T-cell (primary cell): ENCODE measurements at regions not wholly inside any gene's neighbourhood (a gene's known extent, or its start where the extent isn't known, plus 50 kb on each side); places are given as distances from the start of the nearest gene placed in this dataset.

Source experiments
- ATAC-seq, 4 experiments: fragments of 200-7000 bp in 3 of 4; fragments of 150-1000 bp in 1 of 4; cut with Tn5 transposase; replicated peaks in 1 of 4; 1 replicate in 3 of 4; 2 replicates in 1 of 4; pipeline ENCODE4 v1.10.0; 2021; ENCODE audit warnings: moderate library complexity in 3 of 4, mild to moderate bottlenecking in 2 of 4, moderate number of reproducible peaks in 1 of 4
- CTCF ChIA-PET, 2 donors: fragments of 300-600 bp; sonication (Branson Sonifier 250); formaldehyde crosslinking; loops; one replicate each; lab custom pipeline; 2022; ENCODE audit warnings: antibody characterized with exemption in 2 of 2; lab: Charles Lee
- POLR2A ChIA-PET, 2 donors: fragments of 300-600 bp; sonication (Branson Sonifier 250); formaldehyde crosslinking; loops; one replicate each; lab custom pipeline; 2022; ENCODE audit warnings: antibody characterized with exemption in 2 of 2; lab: Charles Lee
- DNase-seq, 35 experiments: peaks; one replicate each; pipeline versions ENCODE4 v3.0.0 to v3.0.0-alpha.2; 2013 to 2023
- H3K27ac ChIP-seq: one replicate; pipeline ENCODE4 v1.5.1; 2013; ENCODE audit warnings: low read length
- H3K27me3 ChIP-seq, 2 experiments: replicated peaks in 1 of 2; 1 replicate in 1 of 2; 2 replicates in 1 of 2; pipeline versions ENCODE4 v1.6.1 to v1.7.0; 2013; ENCODE audit warnings: low read length in 1 of 2, mixed read lengths in 1 of 2; ENCODE audit not compliant: control insufficient read depth in 2 of 2, insufficient read depth in 2 of 2; ENCODE audit errors: extremely low read depth in 1 of 2
- H3K36me3 ChIP-seq, 2 donors: 1 replicate in 1 of 2; 2 replicates in 1 of 2; pipeline versions ENCODE4 v1.6.1 to v1.7.0; 2013; ENCODE audit warnings: low read length in 1 of 2; ENCODE audit not compliant: control insufficient read depth in 2 of 2, insufficient read depth in 1 of 2; ENCODE audit errors: extremely low read depth in 1 of 2
- H3K4me1 ChIP-seq, 2 experiments: 1 replicate in 1 of 2; 2 replicates in 1 of 2; pipeline versions ENCODE4 v1.6.1 to v1.7.0; 2013; ENCODE audit warnings: low read length in 2 of 2, mixed read lengths in 1 of 2; ENCODE audit not compliant: insufficient read depth in 2 of 2, control insufficient read depth in 1 of 2; ENCODE audit errors: extremely low read depth in 1 of 2
- H3K4me3 ChIP-seq, 2 donors: 1 replicate in 1 of 2; 2 replicates in 1 of 2; pipeline versions ENCODE4 v1.5.1 to v1.7.0; 2013; ENCODE audit warnings: mild to moderate bottlenecking in 2 of 2, low read length in 1 of 2, moderate library complexity in 1 of 2; ENCODE audit not compliant: control insufficient read depth in 1 of 2; ENCODE audit errors: extremely low read depth in 1 of 2
- H3K9me3 ChIP-seq: 2 replicates; pipeline ENCODE4 v1.7.0; 2013
- H3K27ac Mint-ChIP-seq, 2 donors: one replicate each; pipeline ENCODE4 v1.8.0; 2020 to 2021; ENCODE audit warnings: mild to moderate bottlenecking in 2 of 2, mixed read lengths in 2 of 2
- H3K27me3 Mint-ChIP-seq, 2 donors: one replicate each; pipeline ENCODE4 v1.8.0; 2021 to 2022; ENCODE audit warnings: mixed read lengths in 2 of 2
- H3K36me3 Mint-ChIP-seq: one replicate; pipeline ENCODE4 v1.8.0; 2021; ENCODE audit warnings: mixed read lengths
- H3K4me1 Mint-ChIP-seq, 3 donors: one replicate each; pipeline ENCODE4 v1.8.0; 2020 to 2022; ENCODE audit warnings: mixed read lengths in 3 of 3, mild to moderate bottlenecking in 1 of 3
- H3K4me3 Mint-ChIP-seq, 3 donors: one replicate each; pipeline ENCODE4 v1.8.0; 2020 to 2022; ENCODE audit warnings: mild to moderate bottlenecking in 3 of 3, mixed read lengths in 3 of 3, moderate library complexity in 3 of 3
- H3K9me3 Mint-ChIP-seq, 3 donors: one replicate each; pipeline ENCODE4 v1.8.0; 2020 to 2022; ENCODE audit warnings: mixed read lengths in 3 of 3
- WGBS: methylation state at CpG from one replicate; pipeline ENCODE4 v1.1.5; 2013; ENCODE audit warnings: missing lambda C conversion rate; ENCODE audit not compliant: insufficient coverage; 5-methylcytosine and 5-hydroxymethylcytosine counted together

GRCh38 chr6:84522135-84522549, 242.3 kb downstream of the TBX18 start:
- no peak overlapping the region for H3K4me3 ChIP-seq
- no peaks in the 10 kb centered on the region for H3K27me3 ChIP-seq
- Mint-ChIP-seq H3K36me3 (no peaks in the 10 kb centered on the region), H3K27ac (no peak overlapping the region), H3K4me3 (no peak overlapping the region), H3K9me3 (peaks cover 0 to 16% (median 6%) of the 10 kb centered on the region in 3 donors), H3K27me3 (no peaks in the 10 kb centered on the region), H3K4me1 (no peaks in the 10 kb centered on the region)
- ChIA-PET POLR2A (no interaction called here), CTCF (no interaction called here)
- ATAC-seq: no peak
- H3K27ac ChIP-seq: no peak overlapping the region
- no peaks in the 10 kb centered on the region for H3K4me1 ChIP-seq
- no peaks in the 10 kb centered on the region for H3K9me3 ChIP-seq
- DNase-seq: no peak
- no peaks in the 10 kb centered on the region for H3K36me3 ChIP-seq

GRCh38 chr6:84521511-84521910, 242.9 kb downstream of the TBX18 start:
- ChIA-PET CTCF (no interaction called here), POLR2A (no interaction called here)
- H3K27ac ChIP-seq: no peak overlapping the region
- no peak overlapping the region for H3K4me3 ChIP-seq
- H3K4me1 Mint-ChIP-seq: no peaks in the 10 kb centered on the region
- no CpG with 5 or more reads among the region's 1 CpG for WGBS
- no peaks in the 10 kb centered on the region for H3K36me3 Mint-ChIP-seq
- H3K4me1 ChIP-seq: no peaks in the 10 kb centered on the region
- H3K27ac Mint-ChIP-seq: no peak overlapping the region
- no peaks in the 10 kb centered on the region for H3K36me3 ChIP-seq
- DNase-seq (no peak), ATAC-seq (no peak)
- no peaks in the 10 kb centered on the region for H3K27me3 ChIP-seq
- H3K9me3 Mint-ChIP-seq: peaks cover 0 to 14% (median 5%) of the 10 kb centered on the region in 3 donors
- H3K27me3 Mint-ChIP-seq: no peaks in the 10 kb centered on the region
- no peaks in the 10 kb centered on the region for H3K9me3 ChIP-seq
- no peak overlapping the region for H3K4me3 Mint-ChIP-seq

GRCh38 chr6:84517741-84518530, 246.5 kb downstream of the TBX18 start:
- no peaks in the 10 kb centered on the region for H3K4me1 ChIP-seq
- Mint-ChIP-seq H3K4me3 (no peak overlapping the region), H3K4me1 (no peaks in the 10 kb centered on the region), H3K9me3 (peaks cover 0 to 12% (median 2%) of the 10 kb centered on the region in 3 donors), H3K27ac (no peak overlapping the region), H3K36me3 (no peaks in the 10 kb centered on the region), H3K27me3 (no peaks in the 10 kb centered on the region)
- DNase-seq (no peak), ATAC-seq (no peak)
- WGBS: no CpG with 5 or more reads among the region's 2 CpGs
- no peak overlapping the region for H3K4me3 ChIP-seq
- no peaks in the 10 kb centered on the region for H3K27me3 ChIP-seq
- POLR2A ChIA-PET: no interaction called here
- no peaks in the 10 kb centered on the region for H3K9me3 ChIP-seq
- CTCF ChIA-PET: no interaction called here
- no peak overlapping the region for H3K27ac ChIP-seq
- H3K36me3 ChIP-seq: no peaks in the 10 kb centered on the region

- Histone ChIP-seq H3K27me3 (no peaks in the 10 kb centered on the region), H3K27ac (no peak overlapping the region), H3K9me3 (no peaks in the 10 kb centered on the region), H3K4me1 (no peaks in the 10 kb centered on the region), H3K36me3 (no peaks in the 10 kb centered on the region), H3K4me3 (no peak overlapping the region)
- ATAC-seq (no peak), DNase-seq (no peak)
- no CpG with 5 or more reads among the region's 2 CpGs for WGBS
- H3K4me1 Mint-ChIP-seq: no peaks in the 10 kb centered on the region
- peaks cover 0 to 2% (median under 1%) of the 10 kb centered on the region in 3 donors for H3K9me3 Mint-ChIP-seq
- no peak overlapping the region for H3K4me3 Mint-ChIP-seq
- ChIA-PET CTCF (no interaction called here), POLR2A (no interaction called here)
- no peaks in the 10 kb centered on the region for H3K27me3 Mint-ChIP-seq
- H3K27ac Mint-ChIP-seq: no peak overlapping the region
- H3K36me3 Mint-ChIP-seq: no peaks in the 10 kb centered on the region
Observed at GRCh38 chr6:84516154-84516553, 248.2 kb downstream of the TBX18 start.

DNA sequence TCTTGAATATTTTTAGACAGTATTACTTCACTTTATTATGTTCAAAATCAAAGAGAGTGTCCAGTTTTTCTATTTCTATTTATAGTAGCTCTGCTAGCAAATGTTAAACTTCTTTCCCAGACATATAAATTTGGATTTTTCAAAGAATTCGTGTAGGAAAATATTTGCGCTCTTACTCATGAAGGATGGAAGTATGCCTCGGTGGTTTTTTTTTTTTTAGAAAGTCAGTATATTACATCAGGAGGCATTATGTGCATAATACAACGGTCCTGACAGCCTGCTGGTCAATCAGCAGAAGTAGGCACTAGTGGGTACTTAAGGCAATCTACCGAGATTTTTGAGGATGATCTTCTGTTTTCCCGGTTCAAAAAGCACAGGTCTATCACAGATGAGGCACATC, 249.3 kb downstream of the TBX18 start:
- Mint-ChIP-seq H3K27ac (no peak overlapping the region), H3K9me3 (no peaks in the 10 kb centered on the region), H3K4me3 (no peak overlapping the region), H3K36me3 (no peaks in the 10 kb centered on the region), H3K4me1 (no peaks in the 10 kb centered on the region), H3K27me3 (no peaks in the 10 kb centered on the region)
- no peaks in the 10 kb centered on the region for H3K9me3 ChIP-seq
- no peak for ATAC-seq
- H3K4me1 ChIP-seq: no peaks in the 10 kb centered on the region
- ChIA-PET CTCF (no interaction called here), POLR2A (no interaction called here)
- H3K27me3 ChIP-seq: no peaks in the 10 kb centered on the region
- H3K36me3 ChIP-seq: no peaks in the 10 kb centered on the region
- 87% methylated on average over 3 of the region's 6 CpGs for WGBS
- DNase-seq: no peak
- H3K4me3 ChIP-seq: no peak overlapping the region
- no peak overlapping the region for H3K27ac ChIP-seq

GRCh38 chr6:84514089-84514971, 250.1 kb downstream of the TBX18 start:
- Mint-ChIP-seq H3K36me3 (no peaks in the 10 kb centered on the region), H3K27me3 (no peaks in the 10 kb centered on the region), H3K9me3 (no peaks in the 10 kb centered on the region), H3K4me1 (no peaks in the 10 kb centered on the region), H3K27ac (no peak overlapping the region), H3K4me3 (no peak overlapping the region)
- Histone ChIP-seq H3K4me1 (no peaks in the 10 kb centered on the region), H3K27ac (no peak overlapping the region), H3K36me3 (no peaks in the 10 kb centered on the region), H3K9me3 (no peaks in the 10 kb centered on the region), H3K4me3 (no peak overlapping the region), H3K27me3 (no peaks in the 10 kb centered on the region)
- DNase-seq: no peak
- CTCF ChIA-PET: no interaction called here
- no peak for ATAC-seq
- 78% methylated on average over 3 of the region's 5 CpGs for WGBS
- POLR2A ChIA-PET: no interaction called here
